GM19328 (cell line): ENCODE measurements at regions not wholly inside any gene's neighbourhood (a gene's known extent, or its start where the extent isn't known, plus 50 kb on each side); places are given as distances from the start of the nearest gene placed in this dataset.

Source experiments
- ATAC-seq: cut with Tn5 transposase; IDR thresholded peaks from one replicate; pipeline ENCODE4 v1.9.1; 2021; ENCODE audit warnings: mild to moderate bottlenecking, moderate library complexity; ENCODE audit not compliant: unreplicated experiment

- no peak for ATAC-seq
Measured at GRCh38 chr6:163834226-163834970, 419.9 kb downstream of the QKI start.

- ATAC-seq = no peak
Measured at GRCh38 chr6:163831736-163832135, 417.2 kb downstream of the QKI start.

DNA sequence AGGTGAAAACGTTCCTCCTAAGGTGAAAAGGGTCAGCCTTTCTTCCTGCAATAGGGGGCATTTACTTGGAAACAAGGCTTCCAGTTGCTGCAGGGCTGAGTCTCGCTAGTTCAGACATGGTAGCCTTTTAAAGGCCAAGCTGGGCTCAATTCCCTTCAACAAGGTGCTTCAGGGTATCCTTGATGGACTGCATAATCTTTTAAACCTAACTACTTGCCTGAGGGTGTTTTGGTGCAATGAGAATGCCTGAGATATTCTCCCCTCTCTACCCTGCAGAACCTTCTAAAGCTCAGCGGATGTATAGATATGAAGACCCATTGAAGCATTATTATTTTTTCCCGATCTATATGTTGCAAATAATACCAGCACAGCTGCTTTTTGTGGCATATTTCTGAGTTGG, 416.1 kb downstream of the QKI start:
- no peak for ATAC-seq

GRCh38 chr6:163828038-163828795, 413.7 kb downstream of the QKI start:
- ATAC-seq = no peak

GRCh38 chr6:163827143-163827542, 412.6 kb downstream of the QKI start:
- no peak for ATAC-seq

DNA sequence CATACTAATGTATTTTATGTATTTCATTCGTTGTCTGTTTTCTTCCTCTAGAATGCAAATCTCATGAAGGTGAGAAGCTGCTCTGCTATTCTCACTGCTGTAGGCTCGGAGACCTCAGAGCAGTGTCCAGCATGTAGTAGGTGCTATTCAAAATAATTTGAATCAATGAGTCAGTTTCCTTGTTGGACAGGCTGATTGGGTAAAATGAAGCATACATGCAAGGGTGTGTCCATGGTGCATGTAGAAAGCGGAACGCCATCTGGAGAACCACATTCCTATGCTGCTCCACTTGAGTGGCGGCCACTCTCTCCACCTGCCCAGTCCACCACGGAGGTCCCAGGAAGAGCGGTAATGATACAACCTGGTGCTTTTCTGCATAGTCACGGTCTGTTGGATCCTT, 412.1 kb downstream of the QKI start:
- ATAC-seq = no peak

DNA sequence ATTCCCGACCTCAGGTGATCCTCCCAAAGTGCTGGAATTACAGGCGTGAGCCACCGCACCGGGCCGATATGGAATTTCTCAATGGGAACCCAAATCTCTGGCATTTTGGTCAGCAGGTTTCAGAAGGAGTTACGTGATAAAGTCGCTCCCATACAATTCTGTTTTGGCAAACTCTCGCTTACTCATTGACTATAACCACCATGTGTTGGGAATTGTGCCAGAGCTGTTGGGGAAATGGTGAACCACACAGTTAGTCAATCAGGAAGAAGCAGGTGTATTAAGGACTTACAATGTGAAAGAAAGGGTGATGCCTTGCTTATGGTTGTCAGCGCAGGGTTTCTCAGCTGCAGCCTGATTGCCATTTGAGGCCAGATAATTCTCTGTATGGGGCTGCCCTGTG, 410.5 kb downstream of the QKI start:
- ATAC-seq = no peak

DNA sequence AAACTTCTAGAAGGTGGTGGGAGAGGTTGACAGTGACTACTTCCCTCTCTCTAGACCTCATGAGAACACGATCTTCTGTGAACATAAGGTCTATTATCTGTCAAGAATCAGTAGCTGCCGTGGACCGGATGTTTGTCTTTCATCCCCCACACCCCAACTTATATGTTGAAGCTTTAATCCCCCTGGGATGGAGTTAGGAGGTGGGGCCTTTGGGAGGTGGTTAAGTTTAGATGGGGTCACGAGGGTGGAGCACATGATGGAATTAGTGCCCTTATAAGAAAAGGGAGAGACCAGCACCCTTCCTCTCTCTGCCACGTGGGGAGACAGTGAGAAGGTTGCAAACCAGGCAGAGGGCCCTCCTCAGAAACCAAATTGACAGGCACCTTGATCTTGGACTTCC, 409.1 kb downstream of the QKI start:
- no peak for ATAC-seq

DNA sequence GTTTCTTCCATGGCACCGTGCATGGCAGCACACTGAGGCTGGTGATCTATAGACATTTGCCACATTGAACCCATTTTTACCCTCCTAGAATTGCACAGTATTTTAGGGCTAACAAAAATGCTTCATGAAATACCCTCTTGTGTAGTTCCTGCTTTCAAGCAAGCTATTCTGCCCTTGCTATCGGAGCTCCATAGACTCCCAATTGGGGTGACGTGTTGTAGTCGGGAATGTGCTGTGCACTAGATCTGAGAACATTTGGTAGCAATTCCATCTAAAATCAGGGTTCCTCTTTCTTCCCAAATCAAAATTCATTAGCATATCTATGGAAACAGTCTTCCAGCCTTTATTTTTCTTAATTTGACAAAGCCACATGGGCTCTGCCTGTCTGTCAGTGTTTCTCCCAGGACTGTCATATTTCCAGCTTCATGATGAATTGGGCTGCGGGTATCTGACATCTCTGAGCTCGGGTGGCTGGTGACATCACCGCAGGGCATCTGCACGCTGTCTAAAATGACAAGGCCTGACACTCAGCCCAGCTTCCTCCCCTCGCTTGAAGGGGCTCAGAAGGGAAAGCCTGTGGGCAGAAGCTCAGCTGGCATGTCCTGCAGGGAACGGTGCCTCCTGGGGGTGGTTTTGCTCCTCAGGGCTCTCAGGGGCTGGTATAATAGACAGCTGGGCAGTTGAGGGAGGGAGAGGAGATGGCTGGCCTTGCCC, 406.4 kb downstream of the QKI start:
- no peak for ATAC-seq

GRCh38 chr6:163820171-163820570, 405.7 kb downstream of the QKI start:
- no peak for ATAC-seq

GRCh38 chr6:163818719-163819118, 404.2 kb downstream of the QKI start:
- ATAC-seq = no peak

DNA sequence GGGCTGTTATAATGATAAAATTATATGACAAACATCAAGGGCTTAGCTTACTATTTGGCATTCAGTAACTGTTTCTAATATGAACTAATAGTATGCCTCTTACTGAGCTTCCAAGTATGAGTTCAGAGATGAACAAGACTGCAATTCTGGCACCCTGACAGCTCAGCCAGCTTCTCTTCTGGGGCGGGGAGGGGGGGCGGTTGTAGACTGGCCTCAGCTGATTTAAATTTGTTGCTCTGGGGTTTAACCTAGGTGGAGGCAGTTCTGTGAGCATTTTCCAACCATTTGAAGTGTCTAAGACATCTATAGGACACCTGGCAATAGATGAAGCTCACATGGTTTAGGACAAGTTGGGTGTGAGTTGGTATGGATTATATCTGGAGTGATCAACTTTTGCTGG, 401.9 kb downstream of the QKI start:
- ATAC-seq = no peak

DNA sequence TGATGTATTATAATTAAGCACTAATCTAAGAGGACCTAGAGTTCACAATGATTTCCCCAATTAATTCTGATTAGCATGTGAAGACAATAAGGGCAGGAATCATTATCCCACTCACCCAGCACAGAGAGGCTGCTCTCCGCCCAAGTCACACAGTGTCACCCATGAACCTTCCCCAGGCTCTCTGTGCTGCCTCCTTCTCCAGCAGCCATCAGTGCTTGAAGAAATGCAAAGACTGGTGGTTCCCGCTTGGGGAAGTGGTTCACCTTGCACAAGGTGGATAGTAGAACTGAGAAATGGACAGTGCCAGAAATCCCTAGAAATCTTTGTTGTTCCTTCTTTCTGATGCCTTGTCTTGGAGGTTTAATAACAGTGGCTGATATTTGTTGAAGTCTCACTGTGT, 401.3 kb downstream of the QKI start:
- no peak for ATAC-seq

DNA sequence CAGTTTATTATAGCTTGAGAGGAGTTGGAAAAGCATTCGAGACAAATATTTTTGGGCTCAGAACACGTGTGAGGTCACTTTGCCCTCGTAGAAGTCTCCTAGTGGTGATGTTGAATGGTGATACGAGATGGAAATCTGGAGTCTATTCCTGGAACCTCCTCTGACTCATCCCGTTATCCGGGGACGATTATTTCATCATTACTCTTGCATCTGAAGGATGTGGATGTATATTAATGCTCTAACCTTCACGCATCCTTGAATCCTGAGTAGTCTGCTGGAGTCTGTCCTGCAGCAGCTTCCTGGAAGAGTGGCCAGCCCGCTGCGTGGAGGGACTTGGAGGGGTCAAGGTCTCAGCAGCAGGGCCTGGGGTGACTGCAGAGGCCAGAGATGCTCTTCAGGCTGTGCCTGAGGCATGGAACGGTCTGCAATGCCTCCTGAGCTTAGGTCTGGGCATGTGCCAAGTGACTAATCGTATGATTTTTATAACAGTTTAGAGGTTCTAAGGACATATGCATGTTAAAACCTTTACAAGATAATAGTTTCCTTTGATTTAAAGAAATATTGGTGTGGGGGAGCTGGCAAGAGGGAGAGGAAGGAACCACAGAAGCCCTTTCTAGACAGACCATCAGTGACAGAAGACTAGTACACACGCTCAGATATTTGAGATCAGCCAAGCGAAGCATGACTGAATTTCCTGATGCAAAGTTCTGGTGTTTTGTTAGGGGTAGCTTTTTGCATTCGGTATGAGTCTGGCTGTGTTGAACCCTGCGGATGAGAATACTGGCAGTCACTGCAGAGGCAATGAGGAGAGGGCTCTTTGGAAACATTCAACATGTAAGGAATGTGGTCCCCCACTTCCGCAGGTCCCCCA, 400.2 kb downstream of the QKI start:
- peak; percentile 73 for ATAC-seq

GRCh38 chr6:163813979-163814493, 399.5 kb downstream of the QKI start:
- no peak for ATAC-seq

GRCh38 chr6:163811317-163811716, 396.8 kb downstream of the QKI start:
- no peak for ATAC-seq

GRCh38 chr6:163809364-163809763, 394.8 kb downstream of the QKI start:
- ATAC-seq = no peak

DNA sequence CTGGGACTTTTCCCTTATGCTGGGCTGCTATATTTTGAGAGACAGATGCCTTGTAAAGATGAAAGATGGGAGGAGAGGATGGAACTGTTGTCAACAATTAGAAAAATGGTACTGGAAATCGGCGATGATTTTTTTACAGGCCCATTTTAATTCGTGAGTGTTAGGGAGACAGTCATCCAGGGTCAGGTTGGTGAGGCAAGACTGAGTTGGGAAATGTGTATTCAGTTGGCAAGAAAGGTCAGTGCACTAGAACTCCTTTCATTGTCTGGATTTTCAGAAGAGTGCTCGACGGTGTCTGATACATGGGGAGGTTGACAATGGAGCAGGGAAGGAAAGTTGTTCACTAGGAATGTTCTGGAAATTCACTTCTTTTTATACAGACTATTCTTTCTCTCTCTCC, 394.4 kb downstream of the QKI start:
- no peak for ATAC-seq

GRCh38 chr6:163808231-163808630, 393.7 kb downstream of the QKI start:
- no peak for ATAC-seq

GRCh38 chr6:163806755-163807499, 392.4 kb downstream of the QKI start:
- no peak for ATAC-seq
